Neuronal stem cell (in vitro differentiated cells): ENCODE measurements at regions not wholly inside any gene's neighbourhood (a gene's known extent, or its start where the extent isn't known, plus 50 kb on each side); places are given as distances from the start of the nearest gene placed in this dataset.

Source experiments
- DNase-seq: peaks from one replicate; pipeline ENCODE4 v3.0.0-alpha.2; 2013; ENCODE audit warnings: low spot score
- H2AFZ ChIP-seq: one replicate; pipeline ENCODE4 v1.6.1; 2013; ENCODE audit warnings: mild to moderate bottlenecking, low read length, inconsistent platforms
- H2AK5ac ChIP-seq: 2 replicates; pipeline ENCODE4 v1.6.1; 2013; ENCODE audit warnings: low read depth, mild to moderate bottlenecking, inconsistent platforms, low read length, moderate library complexity, mixed read lengths
- H2BK120ac ChIP-seq: 2 replicates; pipeline ENCODE4 v1.6.1; 2013; ENCODE audit warnings: low read depth, mild to moderate bottlenecking, inconsistent platforms, low read length, moderate library complexity, mixed read lengths
- H2BK12ac ChIP-seq: one replicate; pipeline ENCODE4 v1.6.1; 2013; ENCODE audit warnings: low read length, inconsistent platforms
- H2BK15ac ChIP-seq: 2 replicates; pipeline ENCODE4 v1.6.1; 2013; ENCODE audit warnings: mild to moderate bottlenecking, low read length, inconsistent platforms, mixed read lengths
- H2BK5ac ChIP-seq: one replicate; pipeline ENCODE4 v1.6.1; 2013; ENCODE audit warnings: inconsistent platforms, mild to moderate bottlenecking, low read length, moderate library complexity
- H3K14ac ChIP-seq: one replicate; pipeline ENCODE4 v1.6.1; 2013; ENCODE audit warnings: low read length, inconsistent platforms
- H3K18ac ChIP-seq: 2 replicates; pipeline ENCODE4 v1.6.1; 2013; ENCODE audit warnings: low read length, inconsistent platforms
- H3K23ac ChIP-seq: 2 replicates; pipeline ENCODE4 v1.6.1; 2013; ENCODE audit warnings: low read depth, mild to moderate bottlenecking, mixed read lengths, low read length, inconsistent platforms; ENCODE audit not compliant: poor library complexity
- H3K27ac ChIP-seq: replicated peaks from 3 replicates; pipeline ENCODE4 v1.5.1; 2013; ENCODE audit warnings: low read length, inconsistent platforms
- H3K27me3 ChIP-seq, 3 experiments: 2 replicates each; pipeline ENCODE4 v1.6.1; 2013; ENCODE audit warnings: low read length in 3 of 3, mild to moderate bottlenecking in 2 of 3, inconsistent platforms in 1 of 3, low read depth in 1 of 3, mixed read lengths in 1 of 3, moderate library complexity in 1 of 3; ENCODE audit not compliant: control insufficient read depth in 3 of 3, insufficient read depth in 3 of 3
- H3K36me3 ChIP-seq, 2 donors: replicated peaks in 1 of 2; 2 replicates each; pipeline ENCODE4 v1.6.1; 2013; ENCODE audit warnings: low read length in 2 of 2; ENCODE audit not compliant: control insufficient read depth in 2 of 2, insufficient read depth in 2 of 2
- H3K4ac ChIP-seq: 2 replicates; pipeline ENCODE4 v1.6.1; 2013; ENCODE audit warnings: inconsistent platforms, mild to moderate bottlenecking, low read length, moderate library complexity
- H3K4me1 ChIP-seq, 2 donors: 1 replicate in 1 of 2; 2 replicates in 1 of 2; pipeline ENCODE4 v1.6.1; 2013; ENCODE audit warnings: low read length in 2 of 2, low read depth in 1 of 2; ENCODE audit not compliant: control insufficient read depth in 2 of 2, insufficient read depth in 1 of 2
- H3K4me2 ChIP-seq: one replicate; pipeline ENCODE4 v1.6.1; 2013; ENCODE audit warnings: mild to moderate bottlenecking, low read length, inconsistent platforms; ENCODE audit not compliant: insufficient read depth, poor library complexity, severe bottlenecking
- H3K4me3 ChIP-seq, 2 donors: 2 replicates each; pipeline ENCODE4 v1.5.1; 2013; ENCODE audit warnings: low read length in 2 of 2, mild to moderate bottlenecking in 2 of 2, inconsistent platforms in 1 of 2, moderate library complexity in 1 of 2
- H3K79me1 ChIP-seq: one replicate; pipeline ENCODE4 v1.6.1; 2013; ENCODE audit warnings: low read depth, mild to moderate bottlenecking, inconsistent platforms, low read length, moderate library complexity
- H3K9ac ChIP-seq: one replicate; pipeline ENCODE4 v1.6.1; 2013; ENCODE audit warnings: mild to moderate bottlenecking, low read depth, low read length, inconsistent platforms; ENCODE audit not compliant: poor library complexity
- H3K9me3 ChIP-seq, 2 donors: replicated peaks in 1 of 2; 2 replicates each; pipeline versions ENCODE3 to v1.6.1; 2013; ENCODE audit warnings: low read length in 2 of 2, mild to moderate bottlenecking in 2 of 2, inconsistent platforms in 1 of 2, low read depth in 1 of 2, mixed read lengths in 1 of 2, moderate library complexity in 1 of 2; ENCODE audit not compliant: control insufficient read depth in 2 of 2, insufficient read depth in 1 of 2
- H4K8ac ChIP-seq: one replicate; pipeline ENCODE4 v1.6.1; 2013; ENCODE audit warnings: low read depth, mild to moderate bottlenecking, inconsistent platforms, low read length, moderate library complexity
- H4K91ac ChIP-seq: one replicate; pipeline ENCODE4 v1.6.1; 2013; ENCODE audit warnings: low read length, low read depth, mild to moderate bottlenecking, inconsistent platforms; ENCODE audit not compliant: poor library complexity
- WGBS, 2 donors: extraction: QIAGEN DNeasy Blood & Tissue Kit; methylation state at CpG; one replicate each; pipeline ENCODE4 v1.1.7; 2013; ENCODE audit warnings: missing lambda C conversion rate in 2 of 2, mixed read lengths in 1 of 2; ENCODE audit not compliant: insufficient read length in 2 of 2, insufficient replicate concordance in 1 of 2; ENCODE audit errors: extremely low coverage in 2 of 2; 5-methylcytosine and 5-hydroxymethylcytosine counted together

GRCh38 chr2:104698276-104698675 is 155.6 kb upstream of the POU3F3 start:
- no peak for DNase-seq
- no CpG with 5 or more reads among the region's 5 CpGs for WGBS, 2 donors

GRCh38 chr2:104701411-104701911 is 152.5 kb upstream of the POU3F3 start:
- peaks cover 30 to 47% of the 10 kb centered on the region in 2 donors for H3K4me1 ChIP-seq

More at GRCh38 chr2:104698276-104698675, 155.6 kb upstream of the POU3F3 start:
- no peak overlapping the region for H4K8ac ChIP-seq
- H3K79me1 ChIP-seq = no peaks in the 10 kb centered on the region
- H3K36me3 ChIP-seq = no peaks in the 10 kb centered on the region
- H2BK5ac ChIP-seq = no peak overlapping the region
- no peak overlapping the region for H2BK120ac ChIP-seq
- H3K27me3 ChIP-seq = no peaks in the 10 kb centered on the region
- no peak overlapping the region for H3K4me3 ChIP-seq
- no peak overlapping the region for H2AK5ac ChIP-seq
- no peak overlapping the region for H3K14ac ChIP-seq
- H3K9ac ChIP-seq = no peak overlapping the region
- no peak overlapping the region for H2BK15ac ChIP-seq
- H4K91ac ChIP-seq = no peak overlapping the region
- H3K18ac ChIP-seq = no peak overlapping the region
- H3K23ac ChIP-seq = no peak overlapping the region
- H3K27ac ChIP-seq = no peak overlapping the region
- H2BK12ac ChIP-seq = no peak overlapping the region
- no peak overlapping the region for H3K4ac ChIP-seq
- no peaks in the 10 kb centered on the region for H3K9me3 ChIP-seq
- no peak overlapping the region for H2AFZ ChIP-seq
- no peak overlapping the region for H3K4me2 ChIP-seq
- peaks cover 15 to 21% of the 10 kb centered on the region in 2 donors for H3K4me1 ChIP-seq

GRCh38 chr2:104702031-104702850 is 151.7 kb upstream of the POU3F3 start:
- H2BK12ac ChIP-seq = no peak overlapping the region
- H3K27me3 ChIP-seq = no peaks in the 10 kb centered on the region
- H3K9ac ChIP-seq = no peak overlapping the region
- peak overlapping the region in 1 of 2 donors; percentile 7 for H3K4me3 ChIP-seq
- no peak overlapping the region for H2AK5ac ChIP-seq
- WGBS, 2 donors = no CpG with 5 or more reads among the region's 11 CpGs
- H3K79me1 ChIP-seq = no peaks in the 10 kb centered on the region
- no peak overlapping the region for H3K18ac ChIP-seq
- DNase-seq = peak; percentile 66
- no peak overlapping the region for H2BK5ac ChIP-seq
- H3K27ac ChIP-seq = peak overlapping the region; percentile 79
- no peak overlapping the region for H3K23ac ChIP-seq
- no peaks in the 10 kb centered on the region for H3K36me3 ChIP-seq
- H4K91ac ChIP-seq = no peak overlapping the region
- H3K4ac ChIP-seq = no peak overlapping the region
- H3K4me1 ChIP-seq = peaks cover 33 to 47% of the 10 kb centered on the region in 2 donors
- no peaks in the 10 kb centered on the region for H3K9me3 ChIP-seq
- H3K4me2 ChIP-seq = peak overlapping the region; percentile 35
- H2BK120ac ChIP-seq = no peak overlapping the region
- H2BK15ac ChIP-seq = no peak overlapping the region
- H2AFZ ChIP-seq = peak overlapping the region; percentile 71
- no peak overlapping the region for H4K8ac ChIP-seq
- H3K14ac ChIP-seq = no peak overlapping the region

More at GRCh38 chr2:104701411-104701911, 152.5 kb upstream of the POU3F3 start:
- H2BK15ac ChIP-seq = no peak overlapping the region
- H2BK12ac ChIP-seq = no peak overlapping the region
- H3K9me3 ChIP-seq = no peaks in the 10 kb centered on the region
- peak overlapping the region; percentile 25 for H2AFZ ChIP-seq
- H3K23ac ChIP-seq = no peak overlapping the region
- H3K18ac ChIP-seq = peak overlapping the region; percentile 20
- H3K27me3 ChIP-seq = no peaks in the 10 kb centered on the region
- H2BK5ac ChIP-seq = peak overlapping the region; percentile 15
- no peak overlapping the region for H3K27ac ChIP-seq
- H2BK120ac ChIP-seq = no peak overlapping the region
- H3K79me1 ChIP-seq = no peaks in the 10 kb centered on the region
- no peak for DNase-seq
- WGBS, 2 donors = no CpG with 5 or more reads among the region's 19 CpGs
- no peak overlapping the region for H4K8ac ChIP-seq
- no peak overlapping the region for H3K9ac ChIP-seq
- no peak overlapping the region for H3K14ac ChIP-seq
- H2AK5ac ChIP-seq = peak overlapping the region; percentile 8
- no peak overlapping the region for H3K4me2 ChIP-seq
- H3K4ac ChIP-seq = no peak overlapping the region
- no peaks in the 10 kb centered on the region for H3K36me3 ChIP-seq
- no peak overlapping the region for H4K91ac ChIP-seq
- no peak overlapping the region for H3K4me3 ChIP-seq

- Histone ChIP-seq H4K91ac (no peak overlapping the region), H4K8ac (no peak overlapping the region), H3K79me1 (no peaks in the 10 kb centered on the region), H3K4me1 (peaks cover 33 to 47% of the 10 kb centered on the region in 2 donors), H2BK12ac (peak overlapping the region; percentile 33), H3K4me3 (no peak overlapping the region), H3K27ac (no peak overlapping the region), H3K9ac (peak overlapping the region; percentile 7), H2BK5ac (no peak overlapping the region), H2AFZ (peak overlapping the region; percentile 71), H3K36me3 (no peaks in the 10 kb centered on the region), H3K27me3 (no peaks in the 10 kb centered on the region), H3K23ac (no peak overlapping the region), H3K4ac (no peak overlapping the region), H3K14ac (no peak overlapping the region), H2BK120ac (no peak overlapping the region), H3K18ac (peak overlapping the region; percentile 23), H3K4me2 (no peak overlapping the region), H2AK5ac (no peak overlapping the region), H3K9me3 (no peaks in the 10 kb centered on the region), H2BK15ac (no peak overlapping the region)
- WGBS, 2 donors = no CpG with 5 or more reads among the region's 8 CpGs
- no peak for DNase-seq
Observed at GRCh38 chr2:104703669-104704068, 150.2 kb upstream of the POU3F3 start.
